HepG2 (cell line): ENCODE measurements at regions not wholly inside any gene's neighbourhood (a gene's known extent, or its start where the extent isn't known, plus 50 kb on each side); places are given as distances from the start of the nearest gene placed in this dataset.

Source experiments
- ATAC-seq: fragments of 200-7000 bp; cut with Tn5 transposase; 3 replicates; pipeline ENCODE4 v1.9.1; 2020; ENCODE audit warnings: mild to moderate bottlenecking, moderate library complexity
- BruUV-seq: library from RNA; stranded (reverse); fragments of 400-500 nt; replicated peaks from 2 replicates; lab custom pipeline; 2021; lab: Mats Ljungman, UMichigan
- CTCF ChIA-PET: fragments of 300-600 bp; formaldehyde crosslinking; extraction: SDS; loops from one replicate; lab custom pipeline; 2021; ENCODE audit warnings: low total read pairs, inconsistent platforms, low intra/inter-chr PET ratio; lab: Yijun Ruan, JAX
- POLR2A ChIA-PET: fragments of 350-600 bp; sonication (Branson Sonifier 250); formaldehyde crosslinking; loops from one replicate; lab custom pipeline; 2020; ENCODE audit warnings: antibody characterized with exemption, inconsistent platforms; lab: Yijun Ruan, JAX
- DNase-seq: peaks from one replicate; pipeline ENCODE4 v3.0.0-alpha.2; 2015; ENCODE audit warnings: low spot score
- FAIRE-seq: peaks from 3 replicates; lab custom pipeline; 2011; peaks lifted over from hg19 to GRCh38; lab: Jason Lieb, UNC
- H2AFZ ChIP-seq: one replicate; pipeline ENCODE4 v1.6.1; 2011; ENCODE audit warnings: low read length, inconsistent platforms
- H3K27ac ChIP-seq: fragments of 300-600 bp; 3 replicates; pipeline ENCODE4 v1.8.0; 2011; ENCODE audit warnings: mixed run types, mild to moderate bottlenecking, mixed read lengths, low read length, inconsistent platforms; ENCODE audit not compliant: insufficient read depth; ENCODE audit errors: extremely low read length
- H3K27me3 ChIP-seq, 2 experiments: fragments of 200-600 bp in 1 of 2; 2 replicates in 1 of 2; 3 replicates in 1 of 2; pipeline versions ENCODE4 v1.6.0 to v1.8.0; 2011; ENCODE audit warnings: low read length in 2 of 2, mild to moderate bottlenecking in 2 of 2, moderate library complexity in 2 of 2, inconsistent platforms in 1 of 2; ENCODE audit not compliant: insufficient read depth in 2 of 2, control insufficient read depth in 1 of 2
- H3K36me3 ChIP-seq, 2 experiments: fragments of 200-600 bp in 1 of 2; replicated peaks in 1 of 2; 2 replicates in 1 of 2; 3 replicates in 1 of 2; pipeline versions ENCODE4 v1.5.1 to v1.8.0; 2011; ENCODE audit warnings: low read length in 2 of 2, inconsistent platforms in 1 of 2; ENCODE audit not compliant: insufficient read depth in 2 of 2, control insufficient read depth in 1 of 2
- H3K4me1 ChIP-seq: 2 replicates; pipeline ENCODE4 v1.5.1; 2012; ENCODE audit warnings: low read length, inconsistent platforms; ENCODE audit not compliant: insufficient read depth
- H3K4me2 ChIP-seq: 2 replicates; pipeline ENCODE4 v1.6.0; 2011; ENCODE audit warnings: low read depth, low read length, inconsistent platforms
- H3K4me3 ChIP-seq, 3 experiments: fragments of 200-600 bp in 1 of 3; sonication (generic), shearing (Covaris generic) in 1 of 3; replicated peaks in 1 of 3; 2 replicates each; pipeline ENCODE4 v1.5.1; 2011 to 2016; ENCODE audit warnings: low read length in 3 of 3, inconsistent platforms in 2 of 3, low read depth in 2 of 3, mild to moderate bottlenecking in 2 of 3, control low read depth in 1 of 3, mixed read lengths in 1 of 3; ENCODE audit not compliant: insufficient read depth in 1 of 3
- H3K79me2 ChIP-seq: one replicate; pipeline ENCODE4 v1.6.1; 2011; ENCODE audit warnings: low read length, inconsistent platforms; ENCODE audit not compliant: insufficient read depth
- H3K9ac ChIP-seq: 2 replicates; pipeline ENCODE4 v1.6.0; 2011; ENCODE audit warnings: mild to moderate bottlenecking, low read depth, low read length, inconsistent platforms; ENCODE audit not compliant: insufficient read depth
- H3K9me3 ChIP-seq: 2 replicates; pipeline ENCODE4 v1.5.1; 2012; ENCODE audit warnings: mild to moderate bottlenecking, low read length
- H4K20me1 ChIP-seq: 2 replicates; pipeline ENCODE4 v1.6.0; 2011; ENCODE audit warnings: inconsistent platforms, mild to moderate bottlenecking, low read length, moderate library complexity; ENCODE audit not compliant: insufficient read depth
- CCDC6 ChIP-seq: sonication (generic); formaldehyde crosslinking; IDR thresholded peaks from 2 replicates; pipeline ENCODE4 v1.8.1; 2022; ENCODE audit warnings: mild to moderate bottlenecking, missing genetic modification reagents, moderate library complexity
- CHD4 ChIP-seq: fragments of 200-600 bp; sonication (generic); IDR thresholded peaks from 2 replicates; pipeline ENCODE4 v1.7.0; 2017; ENCODE audit warnings: mild to moderate bottlenecking, low read length, borderline replicate concordance
- HES4 ChIP-seq: sonication (generic); formaldehyde crosslinking; IDR thresholded peaks from 2 replicates; pipeline ENCODE4 v1.9.0; 2021; ENCODE audit warnings: mild to moderate bottlenecking, missing genetic modification reagents, borderline replicate concordance
- SIN3A ChIP-seq: IDR thresholded peaks from 2 replicates; pipeline ENCODE4 v1.6.1; 2011; ENCODE audit warnings: low read depth, mild to moderate bottlenecking, control low read depth, low read length, borderline replicate concordance
- ZNF761 ChIP-seq: sonication (generic); formaldehyde crosslinking; conservative IDR thresholded peaks from 2 replicates; pipeline ENCODE4 v1.4.0; 2020; ENCODE audit warnings: mild to moderate bottlenecking, missing genetic modification reagents
- WGBS: methylation state at CpG from one replicate; pipeline ENCODE4 v1.1.6; 2017; ENCODE audit warnings: low lambda C conversion rate; 5-methylcytosine and 5-hydroxymethylcytosine counted together
- in situ Hi-C: cut with HindIII; loops from 2 replicates; pipeline ENCODE4 v1.10.0; 2017; ENCODE audit warnings: low pct_unique_long_range_greater_than_20kb; ENCODE audit not compliant: extremely low pct_ligation_motif_present
- intact Hi-C: fragments of 100-400 bp; cut with micrococcal nuclease; formaldehyde crosslinking; loops from one replicate; pipeline ENCODE4 v1.10.0; 2022; ENCODE audit not compliant: unreplicated experiment
- TF ChIP-seq, protein P1 (sequence below): sonication (generic); formaldehyde crosslinking; IDR thresholded peaks from 2 replicates; pipeline ENCODE4 v1.4.0; 2020; ENCODE audit warnings: mild to moderate bottlenecking, missing genetic modification reagents

DNA sequence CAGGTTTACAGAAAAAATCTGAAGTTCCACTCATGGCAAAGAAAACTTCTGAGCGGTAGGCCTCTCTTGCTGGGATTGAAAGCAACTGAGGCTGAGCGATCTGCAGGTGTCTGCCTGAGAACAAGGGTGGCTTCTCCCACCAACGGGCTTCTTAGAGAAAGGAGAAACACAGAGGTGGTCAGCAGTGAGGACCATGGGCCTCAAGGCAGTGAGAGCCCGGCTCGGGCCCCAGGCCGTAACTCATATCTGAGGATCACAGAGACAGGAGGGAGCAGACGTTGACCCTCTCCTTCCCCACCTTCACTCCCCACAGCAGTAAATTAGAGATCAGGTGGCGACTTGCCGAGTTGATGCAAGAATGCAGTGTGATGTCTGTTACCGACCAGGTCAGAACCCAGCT, 50.9 kb upstream of the RTL6 start:
- H3K9ac ChIP-seq = no peak overlapping the region

More for the DNA sequence above, 50.9 kb upstream of the RTL6 start:
- Histone ChIP-seq H4K20me1 (peaks cover 3% of the 10 kb centered on the region; the same call in 1 of the 2 replicates), H3K79me2 (no peaks in the 10 kb centered on the region), H3K9me3 (no peaks in the 10 kb centered on the region), H3K27me3 (peaks cover 2 to 29% of the 10 kb centered on the region in 2 experiments; a peak in 3 of 5 replicates), H3K36me3 (no peaks in the 10 kb centered on the region), H3K27ac (no peak overlapping the region), H3K4me2 (no peak overlapping the region), H3K4me3 (no peak overlapping the region), H2AFZ (no peak overlapping the region), H3K4me1 (no peaks in the 10 kb centered on the region)
- TF ChIP-seq HES4 (CRISPR knock-in tag) (no peak), CHD4 (no peak), SIN3A (no peak), ZNF761 (CRISPR knock-in tag) (no peak), CCDC6 (CRISPR knock-in tag) (no peak)
- TF ChIP-seq, protein P1, sequence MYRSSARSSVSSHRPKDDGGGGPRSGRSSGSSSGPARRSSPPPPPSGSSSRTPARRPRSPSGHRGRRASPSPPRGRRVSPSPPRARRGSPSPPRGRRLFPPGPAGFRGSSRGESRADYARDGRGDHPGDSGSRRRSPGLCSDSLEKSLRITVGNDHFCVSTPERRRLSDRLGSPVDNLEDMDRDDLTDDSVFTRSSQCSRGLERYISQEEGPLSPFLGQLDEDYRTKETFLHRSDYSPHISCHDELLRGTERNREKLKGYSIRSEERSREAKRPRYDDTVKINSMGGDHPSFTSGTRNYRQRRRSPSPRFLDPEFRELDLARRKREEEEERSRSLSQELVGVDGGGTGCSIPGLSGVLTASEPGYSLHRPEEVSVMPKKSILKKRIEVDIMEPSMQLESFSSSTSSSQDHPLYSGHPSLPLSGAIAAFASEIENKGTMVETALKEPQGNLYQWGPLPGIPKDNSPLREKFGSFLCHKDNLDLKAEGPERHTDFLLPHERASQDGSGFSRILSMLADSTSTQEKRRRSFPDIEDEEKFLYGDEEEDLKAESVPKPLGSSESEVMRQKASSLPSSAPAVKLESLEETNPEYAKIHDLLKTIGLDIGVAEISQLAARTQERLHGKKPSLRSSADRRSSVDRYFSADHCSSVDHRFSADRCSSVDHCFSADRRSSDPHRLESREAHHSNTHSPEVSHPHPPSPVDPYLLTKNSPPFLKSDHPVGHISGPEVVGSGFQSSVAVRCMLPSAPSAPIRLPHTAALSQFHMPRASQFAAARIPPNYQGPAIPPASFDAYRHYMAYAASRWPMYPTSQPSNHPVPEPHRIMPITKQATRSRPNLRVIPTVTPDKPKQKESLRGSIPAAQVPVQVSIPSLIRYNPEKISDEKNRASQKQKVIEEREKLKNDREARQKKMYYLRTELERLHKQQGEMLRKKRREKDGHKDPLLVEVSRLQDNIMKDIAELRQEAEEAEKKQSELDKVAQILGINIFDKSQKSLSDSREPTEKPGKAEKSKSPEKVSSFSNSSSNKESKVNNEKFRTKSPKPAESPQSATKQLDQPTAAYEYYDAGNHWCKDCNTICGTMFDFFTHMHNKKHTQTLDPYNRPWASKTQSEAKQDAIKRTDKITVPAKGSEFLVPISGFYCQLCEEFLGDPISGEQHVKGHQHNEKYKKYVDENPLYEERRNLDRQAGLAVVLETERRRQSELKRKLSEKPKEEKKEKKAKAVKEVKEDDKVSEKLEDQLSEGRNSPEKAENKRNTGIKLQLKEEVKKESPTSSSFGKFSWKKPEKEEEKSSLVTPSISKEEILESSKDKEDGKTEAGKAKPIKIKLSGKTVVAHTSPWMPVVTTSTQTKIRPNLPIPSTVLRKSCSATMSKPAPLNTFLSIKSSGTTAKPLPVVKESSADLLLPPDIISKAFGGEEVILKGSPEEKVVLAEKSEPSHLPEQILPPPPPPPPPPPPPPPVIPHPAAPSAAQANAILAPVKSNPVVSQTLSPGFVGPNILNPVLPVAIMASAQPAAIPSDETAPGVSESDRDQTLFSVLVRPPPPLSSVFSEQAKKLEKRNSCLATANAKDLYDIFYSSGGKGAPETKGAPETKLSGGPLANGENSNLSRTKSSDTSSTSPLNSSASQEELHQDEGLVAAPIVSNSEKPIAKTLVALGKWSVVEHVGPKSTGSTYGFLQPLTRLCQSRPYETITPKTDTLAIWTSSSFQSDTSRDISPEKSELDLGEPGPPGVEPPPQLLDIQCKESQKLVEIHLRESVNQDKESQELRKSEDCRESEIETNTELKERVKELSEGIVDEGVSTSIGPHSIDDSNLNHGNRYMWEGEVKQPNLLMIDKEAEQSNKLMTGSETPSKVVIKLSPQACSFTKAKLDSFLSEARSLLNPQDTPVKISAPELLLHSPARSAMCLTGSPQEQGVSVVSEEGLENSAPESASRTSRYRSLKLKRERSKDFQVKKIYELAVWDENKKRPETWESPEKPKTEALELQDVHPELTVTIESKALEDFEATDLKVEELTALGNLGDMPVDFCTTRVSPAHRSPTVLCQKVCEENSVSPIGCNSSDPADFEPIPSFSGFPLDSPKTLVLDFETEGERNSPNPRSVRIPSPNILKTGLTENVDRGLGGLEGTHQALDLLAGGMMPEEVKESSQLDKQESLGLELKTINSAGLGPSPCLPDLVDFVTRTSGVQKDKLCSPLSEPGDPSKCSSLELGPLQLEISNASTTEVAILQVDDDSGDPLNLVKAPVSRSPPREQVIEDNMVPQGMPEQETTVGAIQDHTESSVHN = no peak
- intact Hi-C loops = no loop called here
- DNase-seq (no peak), FAIRE-seq (no peak), ATAC-seq (no peak)
- ChIA-PET CTCF (no interaction called here), POLR2A (no interaction called here)
- BruUV-seq = no TSS peak
- in situ Hi-C loops = no loop called here
- 33% methylated on average over 10 of the region's 10 CpGs for WGBS
